SK-N-SH (cell line): ENCODE measurements at regions not wholly inside any gene's neighbourhood (a gene's known extent, or its start where the extent isn't known, plus 50 kb on each side); places are given as distances from the start of the nearest gene placed in this dataset.

Source experiments
- CTCF ChIA-PET: fragments of 300-600, 350-600 bp; formaldehyde crosslinking; extraction: SDS; loops from one replicate; lab custom pipeline; 2021; lab: Yijun Ruan, JAX
- POLR2A ChIA-PET: fragments of 350-600 bp; sonication (Branson Sonifier 250); formaldehyde crosslinking; extraction: SDS; loops from one replicate; lab custom pipeline; 2020; ENCODE audit warnings: antibody characterized with exemption, inconsistent platforms; lab: Yijun Ruan, JAX
- DNase-seq: peaks from one replicate; pipeline ENCODE4 v3.0.0; 2012
- H2AFZ ChIP-seq: fragments of 200-600 bp; sonication (generic); 2 replicates; pipeline ENCODE4 v1.8.1; 2016; ENCODE audit warnings: antibody characterized with exemption, mild to moderate bottlenecking, low read depth
- H3F3A ChIP-seq: fragments of 200-600 bp; sonication (generic); replicated peaks from 2 replicates; pipeline ENCODE3; 2016; ENCODE audit warnings: antibody characterized with exemption, mild to moderate bottlenecking; ENCODE audit not compliant: insufficient read depth
- H3K27ac ChIP-seq, 2 experiments: fragments of 200-500 bp in 1 of 2; fragments of 200-600 bp in 1 of 2; sonication (Bioruptor generic) in 1 of 2; sonication (generic), shearing (Covaris generic) in 1 of 2; 2 replicates each; pipeline versions ENCODE4 v1.5.1 to v1.6.1; 2014 to 2016; ENCODE audit warnings: low read depth in 2 of 2, inconsistent platforms in 1 of 2, low read length in 1 of 2, mild to moderate bottlenecking in 1 of 2, mixed read lengths in 1 of 2
- H3K27me3 ChIP-seq: fragments of 200-600 bp; sonication (generic), shearing (Covaris generic); 2 replicates; pipeline ENCODE4 v1.6.1; 2016; ENCODE audit warnings: mixed run types; ENCODE audit not compliant: insufficient read depth
- H3K36me3 ChIP-seq, 2 experiments: fragments of 200-500 bp in 1 of 2; fragments of 200-600 bp in 1 of 2; sonication (Bioruptor generic) in 1 of 2; sonication (generic) in 1 of 2; replicated peaks in 1 of 2; 2 replicates each; pipeline versions ENCODE3 to v1.5.1; 2014 to 2016; ENCODE audit warnings: low read length in 1 of 2, mild to moderate bottlenecking in 1 of 2; ENCODE audit not compliant: insufficient read depth in 2 of 2, control insufficient read depth in 1 of 2
- H3K4me1 ChIP-seq, 2 experiments: fragments of 200-500 bp in 1 of 2; fragments of 200-600 bp in 1 of 2; sonication (Bioruptor generic) in 1 of 2; sonication (generic), shearing (Covaris generic) in 1 of 2; 2 replicates each; pipeline versions ENCODE4 v1.5.1 to v1.6.1; 2014 to 2016; ENCODE audit warnings: low read depth in 1 of 2, low read length in 1 of 2, mixed run types in 1 of 2; ENCODE audit not compliant: insufficient read depth in 2 of 2, control insufficient read depth in 1 of 2
- H3K4me2 ChIP-seq: fragments of 200-600 bp; sonication (generic), shearing (Covaris generic); 2 replicates; pipeline ENCODE4 v1.6.1; 2017; ENCODE audit warnings: mixed run types
- H3K4me3 ChIP-seq, 2 experiments: fragments of 200-500 bp in 1 of 2; fragments of 200-600 bp in 1 of 2; sonication (Bioruptor generic) in 1 of 2; sonication (generic), shearing (Covaris generic) in 1 of 2; 2 replicates each; pipeline versions ENCODE4 v1.5.1 to v1.8.1; 2014 to 2016; ENCODE audit warnings: low read depth in 2 of 2, inconsistent platforms in 1 of 2, low read length in 1 of 2, mild to moderate bottlenecking in 1 of 2, mixed read lengths in 1 of 2, moderate library complexity in 1 of 2
- H3K79me2 ChIP-seq: fragments of 200-600 bp; sonication (generic); 2 replicates; pipeline ENCODE4 v1.8.1; 2017; ENCODE audit warnings: mild to moderate bottlenecking; ENCODE audit not compliant: insufficient read depth
- H3K9ac ChIP-seq: fragments of 200-600 bp; sonication (generic); 2 replicates; pipeline ENCODE4 v1.6.1; 2017; ENCODE audit warnings: mixed run types
- H3K9me2 ChIP-seq: fragments of 200-600 bp; sonication (generic); 2 replicates; pipeline ENCODE4 v1.6.1; 2017; ENCODE audit warnings: mixed run types
- H3K9me3 ChIP-seq: fragments of 200-600 bp; sonication (generic); 2 replicates; pipeline ENCODE4 v1.6.1; 2017; ENCODE audit warnings: mixed run types, mild to moderate bottlenecking, moderate library complexity
- H4K20me1 ChIP-seq: fragments of 200-600 bp; sonication (generic); 2 replicates; pipeline ENCODE4 v1.6.1; 2017; ENCODE audit warnings: mild to moderate bottlenecking, mixed run types; ENCODE audit not compliant: insufficient read depth
- CTCF ChIP-seq: fragments of 200-600 bp; sonication (generic); IDR thresholded peaks from 2 replicates; pipeline ENCODE4 v1.6.1; 2017; ENCODE audit warnings: antibody characterized with exemption, mild to moderate bottlenecking, moderate library complexity
- ELF1 ChIP-seq: IDR thresholded peaks from 2 replicates; pipeline ENCODE4 v1.4.0; 2012
- EZH2phosphoT487 ChIP-seq: fragments of 200-600 bp; sonication (generic); IDR thresholded peaks from 2 replicates; pipeline ENCODE4 v1.6.1; 2017; ENCODE audit warnings: low read depth, mixed run types, mild to moderate bottlenecking, antibody characterized with exemption, moderate library complexity, borderline replicate concordance
- FOXM1 ChIP-seq: IDR thresholded peaks from 2 replicates; pipeline ENCODE4 v1.4.0; 2012; ENCODE audit warnings: low read depth, mild to moderate bottlenecking
- GABPA ChIP-seq: IDR thresholded peaks from 2 replicates; pipeline ENCODE4 v1.4.0; 2012; ENCODE audit warnings: low read depth, mild to moderate bottlenecking
- MEF2A ChIP-seq: IDR thresholded peaks from 2 replicates; pipeline ENCODE4 v1.4.0; 2012; ENCODE audit warnings: low read depth, borderline replicate concordance
- MXI1 ChIP-seq: IDR thresholded peaks from 2 replicates; pipeline ENCODE4 v1.6.1; 2012; ENCODE audit warnings: mild to moderate bottlenecking, low read depth, low read length, improper control_type of control experiment
- RCOR1 ChIP-seq: fragments of 150-350 bp; IDR thresholded peaks from 2 replicates; pipeline ENCODE4 v1.6.1; 2017; ENCODE audit warnings: antibody characterized with exemption, low read length
- REST ChIP-seq: IDR thresholded peaks from 2 replicates; pipeline ENCODE4 v1.6.1; 2012; ENCODE audit warnings: mild to moderate bottlenecking, low read depth, low read length, moderate library complexity
- SMC3 ChIP-seq: IDR thresholded peaks from 2 replicates; pipeline ENCODE4 v1.6.1; 2012; ENCODE audit warnings: low read depth, low read length, improper control_type of control experiment
- TAF1 ChIP-seq: IDR thresholded peaks from 2 replicates; pipeline ENCODE4 v1.6.1; 2012; ENCODE audit warnings: low read depth, mild to moderate bottlenecking, low read length, moderate library complexity, borderline replicate concordance
- USF1 ChIP-seq: IDR thresholded peaks from 2 replicates; pipeline ENCODE4 v1.4.0; 2012; ENCODE audit warnings: low read depth, borderline replicate concordance
- ZBTB33 ChIP-seq: IDR thresholded peaks from 2 replicates; pipeline ENCODE4 v1.4.0; 2012; ENCODE audit warnings: low read depth, borderline replicate concordance

GRCh38 chr2:41598161-41598894 lies 449.5 kb upstream of the PKDCC start (continued):
- TF ChIP-seq USF1 (no peak), TAF1 (no peak), RCOR1 (no peak), REST (no peak)
- TF ChIP-seq, all 33 proteins: peak for 0

- POLR2A ChIA-PET: no interaction called here
- TF ChIP-seq GABPA (no peak), EZH2phosphoT487 (no peak), CTCF (no peak), SMC3 (no peak), MXI1 (no peak), ELF1 (no peak), FOXM1 (no peak), MEF2A (no peak), ZBTB33 (no peak), RCOR1 (no peak)
- H3K4me2 ChIP-seq: no peak overlapping the region
- H3K27me3 ChIP-seq: no peaks in the 10 kb centered on the region
- no peak overlapping the region for H2AFZ ChIP-seq
- H3K36me3 ChIP-seq: no peaks in the 10 kb centered on the region
- no peaks in the 10 kb centered on the region for H3K9me3 ChIP-seq
- no peak overlapping the region for H3K4me3 ChIP-seq
- no peak for DNase-seq
- no peak overlapping the region for H3K27ac ChIP-seq
- no peaks in the 10 kb centered on the region for H3F3A ChIP-seq
- no peaks in the 10 kb centered on the region for H3K79me2 ChIP-seq
- H4K20me1 ChIP-seq: no peaks in the 10 kb centered on the region
- peaks cover 0 to 23% of the 10 kb centered on the region in 2 experiments; a peak in 1 of 4 replicates for H3K4me1 ChIP-seq
- CTCF ChIA-PET: interaction anchor here (1.1 to 1.5 kb wide), 2 partner anchors 12 to 15 kb away, joined by 3 to 4 read pairs; no protein-coding TSS in a partner anchor
- H3K9me2 ChIP-seq: no peaks in the 10 kb centered on the region
- H3K9ac ChIP-seq: no peak overlapping the region
Observed at GRCh38 chr2:41600460-41600859, 447.4 kb upstream of the PKDCC start.
